Natural killer cell treated with Interleukin-12 subunit alpha and Interleukin-12 subunit beta and Interleukin-15 and Interleukin-18, amount 100 ng/mL, for 72 hours (primary cell): ENCODE measurements at regions not wholly inside any gene's neighbourhood (a gene's known extent, or its start where the extent isn't known, plus 50 kb on each side); places are given as distances from the start of the nearest gene placed in this dataset.

Source experiments
- ATAC-seq, 2 donors: fragments of 150-1000 bp; cut with Tn5 transposase in 1 of 2; sonication (Bioruptor Pico), chemical (Tn5 transposase) in 1 of 2; 2 replicates each; pipeline ENCODE4 v1.10.0; 2021
- DNase-seq: peaks from one replicate; pipeline ENCODE4 v3.0.0; 2022; ENCODE audit warnings: low spot score
- H3K27ac Mint-ChIP-seq, 2 donors: 1 replicate in 1 of 2; 2 replicates in 1 of 2; pipeline ENCODE4 v1.8.0; 2022; ENCODE audit warnings: mixed read lengths in 2 of 2, mild to moderate bottlenecking in 1 of 2, moderate library complexity in 1 of 2
- H3K27me3 Mint-ChIP-seq, 2 donors: 1 replicate in 1 of 2; 2 replicates in 1 of 2; pipeline ENCODE4 v1.8.0; 2022; ENCODE audit warnings: mixed read lengths in 2 of 2
- H3K36me3 Mint-ChIP-seq: one replicate; pipeline ENCODE4 v1.8.0; 2022; ENCODE audit warnings: mixed read lengths
- H3K4me1 Mint-ChIP-seq, 2 donors: 1 replicate in 1 of 2; 2 replicates in 1 of 2; pipeline ENCODE4 v1.8.0; 2022; ENCODE audit warnings: low read depth in 2 of 2, mixed read lengths in 2 of 2, mild to moderate bottlenecking in 1 of 2
- H3K4me3 Mint-ChIP-seq: one replicate; pipeline ENCODE4 v1.8.0; 2022; ENCODE audit warnings: mixed read lengths
- H3K9me3 Mint-ChIP-seq: 2 replicates; pipeline ENCODE4 v1.8.0; 2022; ENCODE audit warnings: mixed read lengths

DNA sequence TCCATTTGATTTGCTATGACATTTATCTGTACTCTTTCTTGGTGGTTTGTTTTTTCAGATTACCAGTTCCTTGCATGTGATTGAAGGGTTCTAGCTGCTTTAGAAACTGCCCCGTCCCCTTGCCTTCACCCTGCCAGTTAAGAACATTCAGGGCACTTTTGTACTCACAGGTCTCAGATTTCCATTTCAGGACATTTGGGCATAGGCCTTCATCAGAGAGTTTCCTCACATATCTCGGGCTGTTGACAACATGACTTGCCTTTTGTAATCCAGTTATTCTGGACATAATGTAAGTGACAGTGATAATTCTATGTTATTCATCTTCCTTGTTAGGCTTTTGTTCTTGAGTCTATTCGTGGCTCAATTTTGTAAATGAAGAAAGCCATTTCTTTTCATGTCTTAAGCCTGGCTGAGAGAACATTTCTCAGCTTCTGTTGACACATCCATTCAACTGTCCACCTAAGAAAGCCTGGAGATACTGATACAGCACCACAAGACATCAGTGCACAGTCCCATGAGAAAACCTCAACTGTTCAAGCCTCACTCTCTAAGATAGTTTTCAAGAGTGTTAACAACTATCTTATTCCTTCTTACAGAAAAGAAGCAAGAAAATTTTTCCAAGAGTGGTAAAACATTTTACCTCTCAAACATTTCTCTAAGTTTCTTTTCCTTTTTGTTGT is 209.3 kb upstream of the SGK1 start:
- Mint-ChIP-seq H3K27me3 (peaks cover 5 to 20% of the 10 kb centered on the region in 2 donors), H3K9me3 (no peaks in the 10 kb centered on the region), H3K27ac (no peak overlapping the region), H3K4me1 (no peaks in the 10 kb centered on the region), H3K4me3 (no peak overlapping the region), H3K36me3 (no peaks in the 10 kb centered on the region)
- no peak for DNase-seq
- no peak for ATAC-seq

DNA sequence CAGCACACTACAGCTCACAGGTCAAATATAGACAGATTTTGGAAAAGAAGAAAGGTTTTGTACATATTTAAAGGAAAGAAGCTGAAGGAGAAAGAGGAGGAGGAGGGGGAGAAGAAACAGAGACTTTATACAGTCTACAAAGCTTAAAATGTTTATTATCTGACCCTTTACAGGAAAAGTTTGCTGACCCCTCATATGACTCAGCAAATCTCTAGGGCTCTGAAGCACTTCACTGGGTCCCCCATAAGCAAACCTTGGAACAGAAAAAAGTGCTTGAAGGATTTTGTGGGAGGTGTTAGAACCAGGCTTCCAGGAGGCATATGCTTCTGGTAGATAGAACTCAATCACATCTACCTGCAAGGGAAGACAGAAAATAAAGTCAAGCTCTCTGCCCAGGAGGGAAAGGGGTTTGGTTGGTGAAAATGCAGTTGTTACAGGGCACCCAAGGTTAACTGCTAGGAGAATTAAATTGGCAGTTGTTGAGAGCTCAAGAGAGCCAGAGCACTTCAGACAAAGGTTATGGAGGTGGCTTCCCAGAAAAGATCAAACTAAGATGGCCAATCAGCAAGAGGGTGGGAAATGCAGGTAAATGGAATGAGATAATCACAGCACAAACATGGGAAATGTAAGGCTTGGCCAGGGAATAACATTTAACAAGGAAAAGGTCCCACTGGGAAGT is 207.4 kb upstream of the SGK1 start:
- H3K27ac Mint-ChIP-seq = no peak overlapping the region
- no peaks in the 10 kb centered on the region for H3K9me3 Mint-ChIP-seq
- no peak for DNase-seq
- no peaks in the 10 kb centered on the region for H3K4me1 Mint-ChIP-seq
- no peak for ATAC-seq
- H3K36me3 Mint-ChIP-seq = no peaks in the 10 kb centered on the region
- H3K27me3 Mint-ChIP-seq = peaks cover 5 to 20% of the 10 kb centered on the region in 2 donors
- H3K4me3 Mint-ChIP-seq = no peak overlapping the region

DNA sequence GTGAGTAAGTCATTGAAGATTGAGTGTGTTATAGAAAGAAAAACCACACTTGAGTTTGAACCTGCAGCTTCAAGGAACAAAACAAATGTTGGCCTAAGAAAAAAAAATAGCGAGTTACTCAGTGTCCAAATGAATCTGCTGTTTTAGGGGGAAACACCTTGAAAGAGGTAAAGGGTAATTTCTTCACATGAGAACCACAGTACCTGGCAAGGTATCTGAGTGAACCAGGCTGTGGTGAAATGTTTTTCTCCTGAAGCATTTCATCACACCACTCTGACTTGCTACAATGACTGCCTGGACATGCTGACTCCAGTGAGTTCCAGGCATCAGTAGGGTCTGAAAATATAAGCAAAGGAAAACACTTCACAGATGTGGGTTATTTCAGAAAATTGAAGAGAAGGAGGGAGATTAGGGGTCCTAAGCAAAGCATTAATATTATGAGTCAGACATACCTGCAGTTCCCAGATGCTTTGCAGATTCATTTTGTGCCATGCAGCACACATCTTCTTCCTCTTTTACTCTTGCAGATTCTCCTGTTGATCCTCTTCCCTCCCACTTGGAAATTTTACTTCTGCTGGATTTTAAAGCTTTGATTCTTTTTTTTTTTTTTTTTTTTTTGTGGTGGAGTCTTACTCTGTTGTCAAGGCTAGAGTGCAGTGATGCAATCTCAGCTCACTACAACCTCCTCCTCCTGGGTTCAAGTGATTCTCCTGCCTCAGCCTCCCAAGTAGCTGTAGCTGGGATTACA is 206.2 kb upstream of the SGK1 start:
- peaks cover 0 to 13% of the 10 kb centered on the region in 2 donors for H3K27me3 Mint-ChIP-seq
- ATAC-seq (no peak), DNase-seq (no peak)
- H3K27ac Mint-ChIP-seq = no peak overlapping the region
- no peak overlapping the region for H3K4me3 Mint-ChIP-seq
- H3K4me1 Mint-ChIP-seq = peaks cover 0 to 5% of the 10 kb centered on the region in 2 donors
- no peaks in the 10 kb centered on the region for H3K36me3 Mint-ChIP-seq
- H3K9me3 Mint-ChIP-seq = no peaks in the 10 kb centered on the region

DNA sequence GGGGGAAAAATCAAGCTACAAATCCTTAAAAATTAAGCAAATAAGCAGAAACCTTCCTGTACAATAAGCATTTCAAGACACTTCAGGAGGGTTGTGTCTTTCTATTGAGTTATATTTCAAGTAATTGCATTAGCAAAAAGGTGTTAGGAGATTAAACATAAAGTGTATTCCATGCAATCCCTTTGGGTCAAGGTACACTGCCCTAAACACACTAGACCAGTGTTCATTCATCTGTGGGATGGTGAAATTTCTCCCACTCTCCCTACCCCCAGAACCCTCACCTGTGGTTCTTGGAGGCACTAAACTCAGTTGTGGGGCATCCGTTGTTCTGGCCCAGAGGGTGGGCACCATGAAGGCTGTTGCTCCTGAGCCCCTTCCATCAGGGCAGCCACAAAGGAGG is 205.1 kb upstream of the SGK1 start:
- Mint-ChIP-seq H3K4me3 (no peak overlapping the region), H3K4me1 (peaks cover 0 to 5% of the 10 kb centered on the region in 2 donors), H3K36me3 (no peaks in the 10 kb centered on the region), H3K9me3 (no peaks in the 10 kb centered on the region), H3K27me3 (peaks cover 0 to 11% of the 10 kb centered on the region in 2 donors), H3K27ac (no peak overlapping the region)
- no peak for DNase-seq
- ATAC-seq = no peak

DNA sequence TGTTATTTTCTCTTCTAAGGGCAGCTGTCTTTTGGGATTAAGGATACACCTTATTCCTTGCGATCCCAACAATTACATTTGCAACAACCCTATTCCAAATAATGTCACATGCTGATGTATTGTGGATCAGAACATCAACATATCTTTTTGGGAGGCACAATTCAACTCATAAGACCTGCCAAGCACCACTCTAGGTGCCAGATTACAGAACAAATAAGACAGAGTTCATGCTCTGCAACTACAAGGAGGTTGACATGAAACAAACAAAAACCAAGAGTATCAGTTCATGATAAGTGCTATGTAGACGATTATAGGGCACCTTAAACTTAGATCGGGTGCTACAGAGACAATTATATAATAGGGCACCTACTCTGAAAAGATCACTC is 203.2 kb upstream of the SGK1 start:
- Mint-ChIP-seq H3K27ac (no peak overlapping the region), H3K36me3 (no peaks in the 10 kb centered on the region), H3K27me3 (peaks cover 2 to 11% of the 10 kb centered on the region in 2 donors), H3K4me3 (no peak overlapping the region), H3K4me1 (peaks cover 0 to 5% of the 10 kb centered on the region in 2 donors), H3K9me3 (no peaks in the 10 kb centered on the region)
- no peak for ATAC-seq
- DNase-seq = no peak

DNA sequence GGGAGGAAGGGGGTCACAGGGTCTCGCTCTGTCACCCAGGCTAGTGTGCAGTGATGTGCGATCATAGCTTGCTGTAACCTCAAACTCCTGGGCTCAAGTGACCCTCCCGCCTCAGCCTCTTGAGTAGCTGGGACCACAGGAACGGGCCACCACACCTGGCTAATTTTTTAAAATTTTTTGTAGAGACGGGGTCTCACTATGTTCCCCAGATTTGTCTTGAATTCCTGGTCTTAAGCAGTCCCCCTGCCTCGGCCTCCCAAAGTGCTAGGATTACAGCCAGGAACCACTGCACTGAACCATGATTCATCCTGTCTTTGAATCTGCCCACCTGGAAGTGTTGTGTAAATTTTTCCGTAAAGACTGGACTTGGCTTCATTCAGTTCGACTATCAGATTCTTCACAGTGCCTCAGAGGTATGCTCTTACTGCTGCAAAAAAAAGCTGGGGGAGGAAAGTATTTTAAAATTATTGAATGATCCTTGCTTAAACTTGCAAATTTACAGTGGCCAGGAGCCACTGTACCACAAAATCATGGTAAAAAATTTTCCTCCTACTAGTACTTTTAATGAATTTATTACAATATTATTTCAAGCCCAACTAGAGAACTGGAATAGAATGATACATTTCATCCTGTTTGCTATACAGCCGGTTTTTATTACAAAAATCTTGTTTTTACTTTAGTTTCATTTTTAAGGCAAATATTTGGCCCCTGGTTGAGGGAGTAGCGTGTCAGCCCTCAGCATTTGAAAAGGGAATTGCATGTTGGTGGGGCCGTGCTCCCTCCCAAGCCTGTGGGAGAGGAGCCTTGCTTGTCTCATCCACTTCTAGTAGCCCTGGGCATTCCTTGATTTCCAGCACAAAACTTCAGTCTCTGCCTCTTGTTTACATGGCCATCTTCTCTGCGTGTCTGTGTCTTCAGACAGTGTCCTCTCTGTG is 202.5 kb upstream of the SGK1 start:
- H3K27ac Mint-ChIP-seq = no peak overlapping the region
- H3K4me1 Mint-ChIP-seq = peaks cover 0 to 5% of the 10 kb centered on the region in 2 donors
- H3K9me3 Mint-ChIP-seq = no peaks in the 10 kb centered on the region
- DNase-seq = no peak
- peaks cover 2 to 8% of the 10 kb centered on the region in 2 donors for H3K27me3 Mint-ChIP-seq
- no peak overlapping the region for H3K4me3 Mint-ChIP-seq
- H3K36me3 Mint-ChIP-seq = no peaks in the 10 kb centered on the region
- no peak for ATAC-seq

DNA sequence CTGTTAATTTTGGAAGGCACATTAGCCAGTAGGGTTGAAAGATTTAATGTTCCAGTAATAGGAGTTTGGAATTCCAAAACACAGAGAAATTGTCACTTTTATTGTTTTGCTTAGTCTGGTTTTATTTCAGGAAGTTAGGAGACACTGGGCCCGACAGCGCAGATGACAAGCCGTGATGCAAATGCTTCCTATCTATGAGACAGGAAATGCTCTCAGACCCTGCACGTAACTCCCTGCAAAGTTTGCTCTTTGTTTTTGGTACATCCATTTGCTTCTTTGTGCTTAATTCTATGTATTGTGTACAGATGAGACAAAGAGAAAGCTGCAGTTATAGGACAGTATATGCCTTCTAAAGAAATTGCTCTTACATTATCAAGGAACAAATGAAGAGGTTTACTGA is 201.6 kb upstream of the SGK1 start:
- H3K27ac Mint-ChIP-seq = peak overlapping the region in 1 of 2 donors; percentile 36
- ATAC-seq (peak in 1 of 2 donors; percentile 58), DNase-seq (no peak)
- peaks cover 0 to 5% of the 10 kb centered on the region in 2 donors for H3K4me1 Mint-ChIP-seq
- H3K36me3 Mint-ChIP-seq = no peaks in the 10 kb centered on the region
- no peaks in the 10 kb centered on the region for H3K9me3 Mint-ChIP-seq
- H3K27me3 Mint-ChIP-seq = peaks cover 0 to 2% of the 10 kb centered on the region in 2 donors
- no peak overlapping the region for H3K4me3 Mint-ChIP-seq

DNA sequence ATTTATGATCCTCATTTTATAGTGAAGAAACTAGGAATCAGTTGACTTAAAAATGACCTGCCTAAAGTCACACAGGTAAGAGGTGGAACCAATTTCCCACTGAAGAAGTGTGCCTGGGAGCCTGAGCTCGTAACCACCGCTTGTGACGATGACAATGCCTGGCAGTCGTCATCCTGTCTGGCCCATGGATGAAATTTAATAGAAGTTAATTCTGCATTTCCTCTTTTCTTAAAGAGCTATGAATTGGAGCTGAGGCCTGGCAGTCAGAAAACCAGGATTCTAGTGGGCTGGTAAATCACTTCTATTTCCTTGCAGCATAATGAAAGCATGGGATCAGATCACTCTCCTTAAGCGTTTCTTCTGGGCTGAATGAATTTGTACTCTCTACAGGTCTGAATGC is 200.0 kb upstream of the SGK1 start:
- DNase-seq = no peak
- Mint-ChIP-seq H3K4me3 (no peak overlapping the region), H3K9me3 (no peaks in the 10 kb centered on the region), H3K27me3 (peaks cover 2% of the 10 kb centered on the region in 2 donors), H3K36me3 (no peaks in the 10 kb centered on the region), H3K27ac (no peak overlapping the region), H3K4me1 (peaks cover 0 to 5% of the 10 kb centered on the region in 2 donors)
- no peak for ATAC-seq

DNA sequence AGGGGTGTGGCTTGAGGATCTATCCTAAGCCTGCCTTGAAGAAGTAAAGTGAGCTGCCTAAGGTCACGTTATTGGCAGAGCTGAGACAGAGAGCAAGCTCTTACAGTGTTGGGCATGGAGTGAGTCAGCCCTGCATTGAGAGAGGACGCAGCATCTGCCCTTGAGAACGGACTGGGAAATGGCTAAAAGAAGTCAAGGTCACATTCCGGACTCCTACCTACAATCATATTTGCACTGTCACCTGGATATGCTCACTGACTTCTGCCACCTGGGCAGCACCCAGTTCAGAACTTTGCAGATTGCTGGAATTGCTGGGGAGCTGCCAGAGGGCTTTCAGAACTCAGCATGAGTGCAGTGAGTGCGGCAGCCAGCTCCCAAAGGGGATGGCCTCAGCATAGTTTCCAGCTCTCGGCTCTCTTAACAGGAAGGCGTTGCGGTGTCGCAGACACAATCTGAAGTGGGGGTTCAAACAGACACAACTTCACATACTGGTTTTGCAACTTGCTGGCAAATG is 199.3 kb upstream of the SGK1 start:
- Mint-ChIP-seq H3K9me3 (no peaks in the 10 kb centered on the region), H3K4me3 (no peak overlapping the region), H3K36me3 (no peaks in the 10 kb centered on the region), H3K27ac (no peak overlapping the region), H3K4me1 (peaks cover 0 to 5% of the 10 kb centered on the region in 2 donors), H3K27me3 (peaks cover 2 to 5% of the 10 kb centered on the region in 2 donors)
- ATAC-seq = peak in 1 of 2 donors; percentile 48
- no peak for DNase-seq

DNA sequence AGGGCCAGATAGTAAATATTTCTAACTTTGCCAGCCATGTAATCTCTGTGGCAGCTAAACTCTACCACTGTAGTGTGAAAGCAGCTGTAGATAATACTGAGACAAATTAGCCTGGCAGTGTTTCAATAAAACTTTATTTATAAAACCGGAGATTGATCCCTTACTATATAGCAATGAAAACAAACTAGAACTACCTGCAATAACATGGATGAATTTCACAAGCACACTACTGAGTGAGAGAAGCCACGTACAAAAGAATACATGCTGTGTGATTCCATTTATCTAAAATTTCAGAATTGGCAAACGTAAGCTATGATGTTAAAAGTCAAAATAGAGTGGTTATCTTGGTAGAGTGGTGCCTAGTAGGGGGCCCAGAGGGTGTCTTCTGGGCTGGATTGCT is 198.7 kb upstream of the SGK1 start:
- no peak for ATAC-seq
- Mint-ChIP-seq H3K4me3 (no peak overlapping the region), H3K27me3 (peaks cover 2 to 5% of the 10 kb centered on the region in 2 donors), H3K36me3 (no peaks in the 10 kb centered on the region), H3K9me3 (no peaks in the 10 kb centered on the region), H3K4me1 (peaks cover 0 to 5% of the 10 kb centered on the region in 2 donors), H3K27ac (no peak overlapping the region)
- DNase-seq = no peak

DNA sequence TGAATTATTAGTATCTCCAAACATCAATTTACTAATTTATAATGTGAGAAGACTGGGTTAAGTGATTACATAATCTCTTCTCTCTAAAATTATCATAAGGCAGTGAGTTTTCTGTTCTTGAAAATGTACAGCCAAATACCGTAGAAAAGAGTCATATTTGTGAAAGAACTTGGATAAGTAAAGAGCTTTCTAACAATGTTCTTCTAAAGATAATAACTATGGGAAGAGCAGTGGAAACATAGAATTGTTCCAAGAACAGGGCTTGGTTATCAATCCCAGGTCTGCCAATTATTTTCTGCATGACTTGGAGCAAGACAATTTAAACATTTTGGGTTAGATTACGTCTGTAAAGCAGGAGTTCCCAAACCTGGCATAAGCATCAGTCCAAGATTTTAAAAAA is 198.1 kb upstream of the SGK1 start:
- H3K9me3 Mint-ChIP-seq = no peaks in the 10 kb centered on the region
- H3K4me1 Mint-ChIP-seq = peaks cover 0 to 5% of the 10 kb centered on the region in 2 donors
- H3K36me3 Mint-ChIP-seq = no peaks in the 10 kb centered on the region
- H3K27ac Mint-ChIP-seq = no peak overlapping the region
- no peak for DNase-seq
- no peak overlapping the region for H3K4me3 Mint-ChIP-seq
- H3K27me3 Mint-ChIP-seq = peaks cover 2 to 5% of the 10 kb centered on the region in 2 donors
- no peak for ATAC-seq

DNA sequence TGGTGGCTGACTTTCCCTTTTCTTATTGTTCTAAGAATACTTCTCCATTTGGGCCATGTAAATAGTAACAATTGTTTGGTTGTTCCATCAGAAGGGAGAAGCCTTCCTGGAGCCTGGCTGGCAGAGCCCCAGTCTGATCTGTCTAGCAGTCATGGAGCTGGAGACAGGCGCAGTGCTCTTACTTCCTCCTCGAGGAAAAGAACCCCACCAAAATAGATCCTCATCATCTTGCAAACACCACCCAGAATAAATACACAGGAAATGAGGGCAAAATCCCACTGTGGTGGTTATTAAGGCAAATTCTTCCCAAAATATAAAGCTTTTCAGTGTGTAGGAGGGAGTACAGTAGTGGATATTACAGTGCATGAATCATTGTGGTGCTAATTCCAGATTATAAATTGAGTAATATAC is 195.1 kb upstream of the SGK1 start:
- peaks cover 2 to 5% of the 10 kb centered on the region in 2 donors for H3K27me3 Mint-ChIP-seq
- H3K27ac Mint-ChIP-seq = no peak overlapping the region
- ATAC-seq (no peak), DNase-seq (no peak)
- H3K4me3 Mint-ChIP-seq = no peak overlapping the region
- H3K4me1 Mint-ChIP-seq = no peaks in the 10 kb centered on the region
- H3K9me3 Mint-ChIP-seq = no peaks in the 10 kb centered on the region
- no peaks in the 10 kb centered on the region for H3K36me3 Mint-ChIP-seq

DNA sequence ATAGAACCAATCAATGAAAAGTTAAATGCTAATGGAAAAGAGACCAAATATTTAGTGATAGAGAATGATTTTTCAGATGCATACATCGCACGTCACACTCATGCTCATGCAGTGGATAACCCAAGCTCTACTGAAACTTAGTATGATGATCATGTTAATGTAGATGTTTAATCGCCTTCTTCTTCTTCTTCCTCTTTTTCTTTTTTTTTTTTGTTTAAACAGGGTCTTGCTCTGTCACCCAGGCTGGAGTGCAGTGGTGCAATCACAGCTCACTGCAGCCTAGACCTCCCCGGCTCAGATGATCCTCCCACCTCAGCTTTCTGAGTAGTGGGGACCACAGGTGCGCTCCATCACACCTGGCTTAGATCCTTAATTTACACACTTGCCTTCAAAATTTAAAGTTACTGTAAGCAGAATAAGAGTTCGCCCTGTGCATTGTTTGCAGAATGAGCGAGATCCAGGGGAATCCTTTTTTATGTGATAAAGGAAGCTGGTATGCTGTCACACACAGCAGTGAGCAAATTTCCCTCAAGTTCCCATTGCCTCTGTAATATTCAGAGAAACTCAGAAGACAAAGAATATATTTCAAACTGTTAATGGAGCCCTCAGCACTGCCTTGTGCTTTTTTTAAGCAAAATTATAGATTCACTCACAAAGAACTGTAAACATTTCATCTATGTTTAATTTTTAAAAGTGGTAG is 194.2 kb upstream of the SGK1 start:
- Mint-ChIP-seq H3K27me3 (peaks cover 2 to 5% of the 10 kb centered on the region in 2 donors), H3K27ac (no peak overlapping the region), H3K36me3 (no peaks in the 10 kb centered on the region), H3K9me3 (no peaks in the 10 kb centered on the region), H3K4me1 (no peaks in the 10 kb centered on the region), H3K4me3 (no peak overlapping the region)
- ATAC-seq (no peak), DNase-seq (no peak)
